HEK293T (cell line): ENCODE measurements at regions not wholly inside any gene's neighbourhood (a gene's known extent, or its start where the extent isn't known, plus 50 kb on each side); places are given as distances from the start of the nearest gene placed in this dataset.

Experiments used
- ARNT ChIP-seq: fragments of 450-650 bp; IDR thresholded peaks from 2 replicates; pipeline ENCODE4 v1.6.1; 2017; ENCODE audit warnings: mild to moderate bottlenecking
- SP1 ChIP-seq: fragments of 450-650 bp; IDR thresholded peaks from 2 replicates; pipeline ENCODE4 v1.6.1; 2017

DNA sequence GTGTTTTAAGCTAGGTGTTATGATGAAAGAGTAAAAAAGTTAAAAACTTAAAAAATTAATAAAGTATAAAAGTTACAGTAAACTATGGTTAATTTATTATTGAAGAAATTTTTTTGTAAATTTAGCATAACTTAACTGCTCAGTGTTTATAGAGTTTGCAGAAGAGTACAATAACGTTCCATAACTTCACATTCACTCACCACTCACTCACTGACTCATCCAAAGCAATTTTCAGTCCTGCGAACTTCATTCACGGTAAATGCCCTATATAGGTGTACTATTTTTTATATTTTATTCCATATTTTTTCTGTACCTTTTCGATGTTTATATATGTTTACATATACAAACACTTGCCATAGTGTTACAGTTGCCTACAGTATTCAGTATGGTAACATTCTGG is 694.8 kb upstream of the SLC39A10 start:
- TF ChIP-seq ARNT (no peak), SP1 (no peak)
